ENCODE measurements at regions not wholly inside any gene's neighbourhood (a gene's known extent, or its start where the extent isn't known, plus 50 kb on each side); places are given as distances from the start of the nearest gene placed in this dataset.

GRCh38 chr20:22342410-22342809 is 242.0 kb downstream of the FOXA2 start:
- TF ChIP-seq CTCF (IDR thresholded peaks at IDR 0.05) (no peak), POLR2A (IDR thresholded peaks at IDR 0.05) (no peak)
